ENCODE measurements at regions not wholly inside any gene's neighbourhood (a gene's known extent, or its start where the extent isn't known, plus 50 kb on each side); places are given as distances from the start of the nearest gene placed in this dataset.

GRCh38 chr1:209439828-209440227 is 143.7 kb upstream of the CAMK1G start:
- FAIRE-seq (no peak), DNase-seq (no peak)
- intact Hi-C loops (cut with DNase I): no loop called here
- Histone ChIP-seq H3K4me1 (ENCODE audit: control insufficient read depth in 2 of 3, insufficient read depth in 2 of 3, low read depth in 1 of 3, low read length in 3 of 3) (no peaks in the 10 kb centered on the region), H3K27me3 (ENCODE audit: control insufficient read depth, insufficient read depth, low read length) (no peaks in the 10 kb centered on the region), H3K9ac (ENCODE audit: low read length in 3 of 3) (no peak overlapping the region), H3K9me3 (ENCODE audit: control insufficient read depth in 2 of 3, insufficient read depth in 1 of 3, low read length in 3 of 3) (no peaks in the 10 kb centered on the region), H3K36me3 (ENCODE audit: control insufficient read depth in 2 of 3, insufficient read depth in 3 of 3, low read length in 3 of 3) (no peaks in the 10 kb centered on the region), H3K4me3 (ENCODE audit: low read length in 3 of 3) (no peak overlapping the region), H3K27ac (ENCODE audit: low read depth in 2 of 2, low read length in 2 of 2) (no peak overlapping the region)
- TF ChIP-seq CTCF (IDR thresholded peaks at IDR 0.05; ENCODE audit: borderline replicate concordance, extremely low read depth, insufficient read depth): no peak

- Histone ChIP-seq H3K9me3 (ENCODE audit: control insufficient read depth in 2 of 3, insufficient read depth in 1 of 3, low read length in 3 of 3) (no peaks in the 10 kb centered on the region), H3K27me3 (ENCODE audit: control insufficient read depth, insufficient read depth, low read length) (no peaks in the 10 kb centered on the region), H3K27ac (ENCODE audit: low read depth in 2 of 2, low read length in 2 of 2) (no peak overlapping the region), H3K4me3 (ENCODE audit: low read length in 3 of 3) (no peak overlapping the region), H3K36me3 (ENCODE audit: control insufficient read depth in 2 of 3, insufficient read depth in 3 of 3, low read length in 3 of 3) (no peaks in the 10 kb centered on the region), H3K9ac (ENCODE audit: low read length in 3 of 3) (no peak overlapping the region), H3K4me1 (ENCODE audit: control insufficient read depth in 2 of 3, insufficient read depth in 2 of 3, low read depth in 1 of 3, low read length in 3 of 3) (no peaks in the 10 kb centered on the region)
- TF ChIP-seq CTCF (IDR thresholded peaks at IDR 0.05; ENCODE audit: borderline replicate concordance, extremely low read depth, insufficient read depth): no peak
- no peak for FAIRE-seq
- intact Hi-C loops (cut with DNase I): no loop called here
- DNase-seq: no peak
These were observed 140.1 kb upstream of the CAMK1G start for GRCh38 chr1:209443361-209443931.

DNA sequence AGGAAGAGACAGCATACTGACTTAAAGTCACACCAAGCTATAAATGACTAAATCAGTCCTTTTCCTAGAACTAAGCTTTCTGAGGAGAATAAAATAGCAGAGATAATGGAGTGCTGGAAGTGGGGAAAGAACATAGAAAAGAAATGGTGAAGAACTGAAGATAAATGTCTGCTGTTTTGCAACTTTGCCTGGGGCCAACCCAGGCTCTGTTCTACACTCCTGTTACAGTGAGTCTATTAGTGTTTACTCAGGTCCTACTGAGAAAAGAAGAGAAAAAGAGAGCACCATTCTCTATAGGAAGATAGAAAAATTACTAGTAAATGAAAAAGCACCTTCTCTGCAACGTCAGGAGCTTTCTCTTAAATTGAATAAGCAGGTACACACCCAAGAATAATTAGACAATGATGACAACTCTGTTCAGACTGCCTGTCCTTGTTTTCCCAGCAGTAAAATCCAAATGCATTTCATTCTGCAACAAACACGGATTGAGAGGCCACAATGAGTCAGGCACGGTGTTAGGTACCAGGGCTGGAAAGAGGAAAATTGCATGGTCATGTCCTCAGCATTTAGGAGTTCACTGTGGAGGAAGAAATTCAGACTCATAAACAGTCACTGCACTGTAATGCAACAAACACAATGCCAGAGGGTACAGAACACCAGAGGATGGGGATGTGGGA is 139.4 kb upstream of the CAMK1G start:
- intact Hi-C loops (cut with DNase I): no loop called here
- Histone ChIP-seq H3K4me1 (ENCODE audit: control insufficient read depth in 2 of 3, insufficient read depth in 2 of 3, low read depth in 1 of 3, low read length in 3 of 3) (no peaks in the 10 kb centered on the region), H3K27me3 (ENCODE audit: control insufficient read depth, insufficient read depth, low read length) (no peaks in the 10 kb centered on the region), H3K36me3 (ENCODE audit: control insufficient read depth in 2 of 3, insufficient read depth in 3 of 3, low read length in 3 of 3) (no peaks in the 10 kb centered on the region), H3K9ac (ENCODE audit: low read length in 3 of 3) (no peak overlapping the region), H3K27ac (ENCODE audit: low read depth in 2 of 2, low read length in 2 of 2) (no peak overlapping the region), H3K4me3 (ENCODE audit: low read length in 3 of 3) (no peak overlapping the region), H3K9me3 (ENCODE audit: control insufficient read depth in 2 of 3, insufficient read depth in 1 of 3, low read length in 3 of 3) (no peaks in the 10 kb centered on the region)
- no peak for TF ChIP-seq CTCF (IDR thresholded peaks at IDR 0.05; ENCODE audit: borderline replicate concordance, extremely low read depth, insufficient read depth)
- DNase-seq (no peak), FAIRE-seq (no peak)
